Liver (tissue), 8 donors: ENCODE measurements at regions not wholly inside any gene's neighbourhood (a gene's known extent, or its start where the extent isn't known, plus 50 kb on each side); places are given as distances from the start of the nearest gene placed in this dataset.

Experiments
- DNase-seq: peaks from one replicate; pipeline ENCODE4 v3.0.0-alpha.2; 2017; ENCODE audit warnings: low spot score
- H3K27ac ChIP-seq, 2 donors: one replicate each; pipeline ENCODE4 v1.7.0; 2013; ENCODE audit warnings: inconsistent platforms in 2 of 2, low read length in 2 of 2, control low read depth in 1 of 2, low read depth in 1 of 2, mild to moderate bottlenecking in 1 of 2
- H3K27me3 ChIP-seq, 4 donors: one replicate each; pipeline versions ENCODE4 v1.6.1 to v1.7.0; 2013; ENCODE audit warnings: low read length in 3 of 4, inconsistent platforms in 1 of 4, mild to moderate bottlenecking in 1 of 4, moderate library complexity in 1 of 4; ENCODE audit not compliant: control insufficient read depth in 4 of 4, insufficient read depth in 4 of 4
- H3K36me3 ChIP-seq, 4 donors: one replicate each; pipeline versions ENCODE4 v1.6.1 to v1.7.0; 2013; ENCODE audit warnings: low read length in 3 of 4, mild to moderate bottlenecking in 3 of 4, low read depth in 1 of 4, moderate library complexity in 1 of 4; ENCODE audit not compliant: control insufficient read depth in 4 of 4, insufficient read depth in 3 of 4
- H3K4me1 ChIP-seq, 4 donors: one replicate each; pipeline versions ENCODE4 v1.6.1 to v1.7.0; 2013; ENCODE audit warnings: low read length in 3 of 4, mild to moderate bottlenecking in 3 of 4, moderate library complexity in 1 of 4; ENCODE audit not compliant: control insufficient read depth in 4 of 4, insufficient read depth in 4 of 4
- H3K4me3 ChIP-seq, 3 donors: one replicate each; pipeline versions ENCODE4 v1.6.1 to v1.7.0; 2013; ENCODE audit warnings: low read length in 3 of 3, control low read depth in 1 of 3, low read depth in 1 of 3, mild to moderate bottlenecking in 1 of 3
- H3K9ac ChIP-seq, 2 donors: one replicate each; pipeline ENCODE4 v1.7.0; 2013; ENCODE audit warnings: low read length in 2 of 2, mild to moderate bottlenecking in 2 of 2, moderate library complexity in 2 of 2, control low read depth in 1 of 2, low read depth in 1 of 2
- H3K9me3 ChIP-seq, 4 donors: one replicate each; pipeline versions ENCODE4 v1.6.1 to v1.7.0; 2013; ENCODE audit warnings: low read length in 3 of 4; ENCODE audit not compliant: control insufficient read depth in 4 of 4
- EGR1 ChIP-seq, 2 donors: IDR thresholded peaks; 2 replicates each; pipeline ENCODE4 v1.6.1; 2016 to 2018; ENCODE audit warnings: antibody characterized with exemption in 2 of 2, low read depth in 2 of 2
- FOXA1 ChIP-seq: IDR thresholded peaks from 2 replicates; pipeline ENCODE4 v1.6.1; 2016; ENCODE audit warnings: antibody characterized with exemption
- FOXA2 ChIP-seq: IDR thresholded peaks from 2 replicates; pipeline ENCODE4 v1.6.1; 2016; ENCODE audit warnings: antibody characterized with exemption
- GABPA ChIP-seq, 2 donors: IDR thresholded peaks in 1 of 2; conservative IDR thresholded peaks in 1 of 2; 2 replicates each; pipeline ENCODE4 v1.6.1; 2016; ENCODE audit warnings: antibody characterized with exemption in 2 of 2, mild to moderate bottlenecking in 1 of 2, moderate library complexity in 1 of 2
- HNF4A ChIP-seq, 2 donors: conservative IDR thresholded peaks; 2 replicates each; pipeline ENCODE4 v1.6.1; 2016; ENCODE audit warnings: antibody characterized with exemption in 2 of 2, mild to moderate bottlenecking in 2 of 2
- HNF4G ChIP-seq: IDR thresholded peaks from 2 replicates; pipeline ENCODE4 v1.6.1; 2016; ENCODE audit warnings: antibody characterized with exemption
- JUND ChIP-seq, 2 donors: IDR thresholded peaks; 2 replicates each; pipeline ENCODE4 v1.6.1; 2016; ENCODE audit warnings: antibody characterized with exemption in 2 of 2
- NR2F2 ChIP-seq: IDR thresholded peaks from 2 replicates; pipeline ENCODE4 v1.6.1; 2016; ENCODE audit warnings: antibody characterized with exemption
- RAD21 ChIP-seq, 2 donors: IDR thresholded peaks; 2 replicates each; pipeline ENCODE4 v1.6.1; 2016; ENCODE audit warnings: antibody characterized with exemption in 2 of 2, mild to moderate bottlenecking in 2 of 2
- RXRA ChIP-seq, 2 donors: IDR thresholded peaks; 2 replicates each; pipeline ENCODE4 v1.6.1; 2017 to 2018; ENCODE audit warnings: antibody characterized with exemption in 2 of 2, mild to moderate bottlenecking in 1 of 2
- SP1 ChIP-seq: IDR thresholded peaks from 2 replicates; pipeline ENCODE4 v1.6.1; 2018; ENCODE audit warnings: antibody characterized with exemption, mild to moderate bottlenecking
- TAF1 ChIP-seq: conservative IDR thresholded peaks from 2 replicates; pipeline ENCODE4 v1.6.1; 2016; ENCODE audit warnings: antibody characterized with exemption, mild to moderate bottlenecking
- YY1 ChIP-seq: IDR thresholded peaks from 2 replicates; pipeline ENCODE4 v1.6.1; 2016; ENCODE audit warnings: antibody characterized with exemption, mild to moderate bottlenecking
- WGBS: extraction: QIAGEN DNeasy Blood & Tissue Kit; methylation state at CpG from one replicate; pipeline ENCODE4 v1.1.7; 2013; 5-methylcytosine and 5-hydroxymethylcytosine counted together
- TF ChIP-seq, protein P1 (sequence below): IDR thresholded peaks from 2 replicates; pipeline ENCODE4 v1.6.1; 2016; ENCODE audit warnings: antibody characterized with exemption
- TF ChIP-seq, protein P2 (sequence below): fragments of 150-350 bp; IDR thresholded peaks from 2 replicates; pipeline ENCODE4 v1.5.1; 2017; ENCODE audit warnings: improper control_type of control experiment, low read depth, low read length; ENCODE audit not compliant: missing input control
- TF ChIP-seq, protein P3 (sequence below): IDR thresholded peaks from 2 replicates; pipeline ENCODE4 v1.6.1; 2016; ENCODE audit warnings: antibody characterized with exemption
- TF ChIP-seq, protein P4 (sequence below): IDR thresholded peaks from 2 replicates; pipeline ENCODE4 v1.6.1; 2016; ENCODE audit warnings: antibody characterized with exemption, mild to moderate bottlenecking
- TF ChIP-seq, protein P5 (sequence below): IDR thresholded peaks from 2 replicates; pipeline ENCODE4 v1.6.1; 2016; ENCODE audit warnings: antibody characterized with exemption
- donor health status: healthy.
- donor health status: healthy.
- donor health status: healthy.
- donor health status: healthy.
- donor health status: healthy.

DNA sequence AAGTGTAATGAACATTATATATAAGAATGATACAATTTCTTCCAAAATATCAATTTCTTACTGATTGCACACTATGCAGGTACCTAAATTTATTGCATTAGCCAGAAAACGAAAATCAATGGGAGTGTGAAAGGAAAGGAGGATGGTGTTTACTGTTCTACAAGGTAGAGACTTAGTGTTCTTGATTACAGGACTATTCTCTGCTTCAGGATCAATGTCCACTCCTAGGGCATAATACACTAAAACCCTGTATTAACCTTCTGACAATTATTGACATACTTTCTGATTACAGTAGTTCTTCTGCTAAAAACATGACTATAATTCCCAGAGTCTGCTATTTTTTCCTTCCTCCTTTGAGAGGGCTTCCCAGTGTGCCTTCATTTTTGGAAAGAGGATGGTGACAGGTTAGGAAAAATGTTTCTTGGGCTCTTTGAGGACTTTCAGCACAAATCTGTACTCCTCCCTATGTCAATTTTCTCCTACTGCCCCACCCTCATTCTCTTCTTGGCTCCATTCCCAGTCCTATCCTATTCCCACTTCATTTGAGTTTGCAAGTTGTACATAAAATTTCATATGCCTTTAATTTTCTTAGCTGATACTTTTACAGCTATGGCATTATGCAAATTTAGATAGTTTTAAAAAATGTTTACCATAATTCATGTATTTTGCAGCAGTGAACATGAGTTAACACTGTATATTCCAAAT, 278.9 kb downstream of the CENPW start:
- Histone ChIP-seq H3K27ac (no peak overlapping the region), H3K4me1 (peaks cover 0 to 5% (median 0%) of the 10 kb centered on the region in 4 donors), H3K36me3 (no peaks in the 10 kb centered on the region), H3K9ac (no peak overlapping the region), H3K27me3 (no peaks in the 10 kb centered on the region), H3K9me3 (no peaks in the 10 kb centered on the region), H3K4me3 (no peak overlapping the region)
- TF ChIP-seq JUND (IDR thresholded peaks at IDR 0.05) = no peak
- no peak for TF ChIP-seq SP1
- TF ChIP-seq HNF4G = no peak
- no peak for TF ChIP-seq EGR1 (IDR thresholded peaks at IDR 0.05; ENCODE audit: low read depth in 2 of 2)
- TF ChIP-seq TAF1 = no peak
- TF ChIP-seq FOXA2 = no peak
- TF ChIP-seq GABPA (IDR thresholded peaks at IDR 0.05 in 1 of 2, conservative IDR thresholded peaks at IDR 0.05 in 1 of 2) = no peak
- no peak for TF ChIP-seq HNF4A (conservative IDR thresholded peaks at IDR 0.05)
- TF ChIP-seq, protein P1, sequence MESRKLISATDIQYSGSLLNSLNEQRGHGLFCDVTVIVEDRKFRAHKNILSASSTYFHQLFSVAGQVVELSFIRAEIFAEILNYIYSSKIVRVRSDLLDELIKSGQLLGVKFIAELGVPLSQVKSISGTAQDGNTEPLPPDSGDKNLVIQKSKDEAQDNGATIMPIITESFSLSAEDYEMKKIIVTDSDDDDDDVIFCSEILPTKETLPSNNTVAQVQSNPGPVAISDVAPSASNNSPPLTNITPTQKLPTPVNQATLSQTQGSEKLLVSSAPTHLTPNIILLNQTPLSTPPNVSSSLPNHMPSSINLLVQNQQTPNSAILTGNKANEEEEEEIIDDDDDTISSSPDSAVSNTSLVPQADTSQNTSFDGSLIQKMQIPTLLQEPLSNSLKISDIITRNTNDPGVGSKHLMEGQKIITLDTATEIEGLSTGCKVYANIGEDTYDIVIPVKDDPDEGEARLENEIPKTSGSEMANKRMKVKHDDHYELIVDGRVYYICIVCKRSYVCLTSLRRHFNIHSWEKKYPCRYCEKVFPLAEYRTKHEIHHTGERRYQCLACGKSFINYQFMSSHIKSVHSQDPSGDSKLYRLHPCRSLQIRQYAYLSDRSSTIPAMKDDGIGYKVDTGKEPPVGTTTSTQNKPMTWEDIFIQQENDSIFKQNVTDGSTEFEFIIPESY = no peak
- TF ChIP-seq, protein P2, sequence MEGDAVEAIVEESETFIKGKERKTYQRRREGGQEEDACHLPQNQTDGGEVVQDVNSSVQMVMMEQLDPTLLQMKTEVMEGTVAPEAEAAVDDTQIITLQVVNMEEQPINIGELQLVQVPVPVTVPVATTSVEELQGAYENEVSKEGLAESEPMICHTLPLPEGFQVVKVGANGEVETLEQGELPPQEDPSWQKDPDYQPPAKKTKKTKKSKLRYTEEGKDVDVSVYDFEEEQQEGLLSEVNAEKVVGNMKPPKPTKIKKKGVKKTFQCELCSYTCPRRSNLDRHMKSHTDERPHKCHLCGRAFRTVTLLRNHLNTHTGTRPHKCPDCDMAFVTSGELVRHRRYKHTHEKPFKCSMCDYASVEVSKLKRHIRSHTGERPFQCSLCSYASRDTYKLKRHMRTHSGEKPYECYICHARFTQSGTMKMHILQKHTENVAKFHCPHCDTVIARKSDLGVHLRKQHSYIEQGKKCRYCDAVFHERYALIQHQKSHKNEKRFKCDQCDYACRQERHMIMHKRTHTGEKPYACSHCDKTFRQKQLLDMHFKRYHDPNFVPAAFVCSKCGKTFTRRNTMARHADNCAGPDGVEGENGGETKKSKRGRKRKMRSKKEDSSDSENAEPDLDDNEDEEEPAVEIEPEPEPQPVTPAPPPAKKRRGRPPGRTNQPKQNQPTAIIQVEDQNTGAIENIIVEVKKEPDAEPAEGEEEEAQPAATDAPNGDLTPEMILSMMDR = no peak
- TF ChIP-seq, protein P3, sequence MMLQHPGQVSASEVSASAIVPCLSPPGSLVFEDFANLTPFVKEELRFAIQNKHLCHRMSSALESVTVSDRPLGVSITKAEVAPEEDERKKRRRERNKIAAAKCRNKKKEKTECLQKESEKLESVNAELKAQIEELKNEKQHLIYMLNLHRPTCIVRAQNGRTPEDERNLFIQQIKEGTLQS = no peak
- TF ChIP-seq YY1 = no peak
- TF ChIP-seq, protein P4, sequence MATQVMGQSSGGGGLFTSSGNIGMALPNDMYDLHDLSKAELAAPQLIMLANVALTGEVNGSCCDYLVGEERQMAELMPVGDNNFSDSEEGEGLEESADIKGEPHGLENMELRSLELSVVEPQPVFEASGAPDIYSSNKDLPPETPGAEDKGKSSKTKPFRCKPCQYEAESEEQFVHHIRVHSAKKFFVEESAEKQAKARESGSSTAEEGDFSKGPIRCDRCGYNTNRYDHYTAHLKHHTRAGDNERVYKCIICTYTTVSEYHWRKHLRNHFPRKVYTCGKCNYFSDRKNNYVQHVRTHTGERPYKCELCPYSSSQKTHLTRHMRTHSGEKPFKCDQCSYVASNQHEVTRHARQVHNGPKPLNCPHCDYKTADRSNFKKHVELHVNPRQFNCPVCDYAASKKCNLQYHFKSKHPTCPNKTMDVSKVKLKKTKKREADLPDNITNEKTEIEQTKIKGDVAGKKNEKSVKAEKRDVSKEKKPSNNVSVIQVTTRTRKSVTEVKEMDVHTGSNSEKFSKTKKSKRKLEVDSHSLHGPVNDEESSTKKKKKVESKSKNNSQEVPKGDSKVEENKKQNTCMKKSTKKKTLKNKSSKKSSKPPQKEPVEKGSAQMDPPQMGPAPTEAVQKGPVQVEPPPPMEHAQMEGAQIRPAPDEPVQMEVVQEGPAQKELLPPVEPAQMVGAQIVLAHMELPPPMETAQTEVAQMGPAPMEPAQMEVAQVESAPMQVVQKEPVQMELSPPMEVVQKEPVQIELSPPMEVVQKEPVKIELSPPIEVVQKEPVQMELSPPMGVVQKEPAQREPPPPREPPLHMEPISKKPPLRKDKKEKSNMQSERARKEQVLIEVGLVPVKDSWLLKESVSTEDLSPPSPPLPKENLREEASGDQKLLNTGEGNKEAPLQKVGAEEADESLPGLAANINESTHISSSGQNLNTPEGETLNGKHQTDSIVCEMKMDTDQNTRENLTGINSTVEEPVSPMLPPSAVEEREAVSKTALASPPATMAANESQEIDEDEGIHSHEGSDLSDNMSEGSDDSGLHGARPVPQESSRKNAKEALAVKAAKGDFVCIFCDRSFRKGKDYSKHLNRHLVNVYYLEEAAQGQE = no peak
- TF ChIP-seq NR2F2 = no peak
- no peak for TF ChIP-seq RAD21 (IDR thresholded peaks at IDR 0.05)
- DNase-seq = no peak
- 12% methylated on average over 1 of the region's 1 CpG for WGBS

DNA sequence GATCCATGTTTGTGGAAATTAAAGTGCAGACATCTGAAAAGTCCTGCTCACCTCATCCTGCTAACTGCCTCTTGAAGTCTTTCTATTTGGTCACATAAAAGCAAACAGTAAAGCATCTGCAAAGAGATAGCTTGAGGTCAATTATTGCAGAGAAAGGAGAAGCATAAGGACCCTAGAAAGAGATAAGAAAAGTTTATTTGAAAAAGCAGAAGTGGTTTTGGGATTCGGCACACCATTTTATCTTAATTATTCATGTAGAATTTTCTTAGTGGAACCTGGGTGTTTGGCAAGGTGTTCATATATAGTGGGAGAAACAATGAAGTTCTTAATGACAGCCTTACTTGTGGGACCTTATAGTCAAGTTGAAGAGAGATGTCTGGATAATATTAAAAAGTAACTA, 280.8 kb downstream of the CENPW start:
- 75% methylated on average over 1 of the region's 1 CpG for WGBS
- DNase-seq = no peak
- Histone ChIP-seq H3K27ac (no peak overlapping the region), H3K9ac (no peak overlapping the region), H3K9me3 (no peaks in the 10 kb centered on the region), H3K4me3 (no peak overlapping the region), H3K4me1 (peaks cover 0 to 5% (median 0%) of the 10 kb centered on the region in 4 donors), H3K27me3 (no peaks in the 10 kb centered on the region), H3K36me3 (no peaks in the 10 kb centered on the region)
- TF ChIP-seq, protein P1 = no peak
- TF ChIP-seq HNF4G = no peak
- TF ChIP-seq, protein P5, sequence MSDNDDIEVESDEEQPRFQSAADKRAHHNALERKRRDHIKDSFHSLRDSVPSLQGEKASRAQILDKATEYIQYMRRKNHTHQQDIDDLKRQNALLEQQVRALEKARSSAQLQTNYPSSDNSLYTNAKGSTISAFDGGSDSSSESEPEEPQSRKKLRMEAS = no peak
- TF ChIP-seq GABPA (IDR thresholded peaks at IDR 0.05 in 1 of 2, conservative IDR thresholded peaks at IDR 0.05 in 1 of 2) = no peak
- no peak for TF ChIP-seq FOXA2
- no peak for TF ChIP-seq TAF1
- no peak for TF ChIP-seq NR2F2
- no peak for TF ChIP-seq HNF4A (conservative IDR thresholded peaks at IDR 0.05)
- no peak for TF ChIP-seq RXRA (IDR thresholded peaks at IDR 0.05)
- TF ChIP-seq SP1 = no peak
- TF ChIP-seq, protein P2 = no peak
- no peak for TF ChIP-seq EGR1 (IDR thresholded peaks at IDR 0.05; ENCODE audit: low read depth in 2 of 2)
- TF ChIP-seq YY1 = no peak
- TF ChIP-seq, protein P3 = no peak
- no peak for TF ChIP-seq FOXA1
